Body of pancreas (tissue), 4 donors: ENCODE measurements at regions not wholly inside any gene's neighbourhood (a gene's known extent, or its start where the extent isn't known, plus 50 kb on each side); places are given as distances from the start of the nearest gene placed in this dataset.
A peak's percentile ranks its signal among the peaks of the same experiment; 100 is the strongest.
"Not testable (repeated sequence)": the region's sequence is repeated elsewhere in the genome, so short reads cannot be mapped to it uniquely, and the experiment has no call there.

Source experiments
- ATAC-seq: fragments of 150-250 bp; one replicate; pipeline ENCODE4 v1.9.1; 2016
- DNase-seq, 4 donors: peaks; one replicate each; pipeline ENCODE4 v3.0.0-alpha.2; 2019
- H3K27ac ChIP-seq, 4 donors: fragments of 200-600 bp; sonication (generic); 1 replicate in 3 of 4; 2 replicates in 1 of 4; pipeline versions ENCODE4 v1.5.1 to v1.6.1; 2016 to 2019; ENCODE audit warnings: mild to moderate bottlenecking in 1 of 4, mixed read lengths in 1 of 4, moderate library complexity in 1 of 4
- H3K27me3 ChIP-seq, 2 donors: fragments of 200-600 bp; sonication (generic); one replicate each; pipeline ENCODE4 v1.6.0; 2016; ENCODE audit warnings: mild to moderate bottlenecking in 1 of 2
- H3K36me3 ChIP-seq, 2 donors: fragments of 200-600 bp; sonication (generic); replicated peaks in 1 of 2; 2 replicates each; pipeline ENCODE4 v1.5.1; 2016; ENCODE audit warnings: low read depth in 2 of 2; ENCODE audit not compliant: insufficient read depth in 1 of 2
- H3K4me1 ChIP-seq: fragments of 200-600 bp; sonication (generic); one replicate; pipeline ENCODE4 v1.6.0; 2016
- H3K4me3 ChIP-seq, 2 donors: fragments of 200-600 bp; sonication (generic); 1 replicate in 1 of 2; 2 replicates in 1 of 2; pipeline ENCODE4 v1.5.1; 2016 to 2019
- H3K9me3 ChIP-seq, 3 donors: fragments of 200-600 bp; sonication (generic); 1 replicate in 2 of 3; 2 replicates in 1 of 3; pipeline ENCODE4 v1.5.1; 2016
- POLR2A ChIP-seq, 3 donors: fragments of 450-650 bp; IDR thresholded peaks; one replicate each; pipeline ENCODE4 v1.6.1; 2016; ENCODE audit warnings: antibody characterized with exemption in 3 of 3, mild to moderate bottlenecking in 2 of 3
- WGBS, 2 donors: methylation state at CpG; one replicate each; pipeline ENCODE4 v1.1.5; 2017; 5-methylcytosine and 5-hydroxymethylcytosine counted together
- intact Hi-C: fragments of 100-400 bp; cut with DNase I; formaldehyde crosslinking; loops from one replicate; pipeline ENCODE4 v1.15.1; 2023
- TF ChIP-seq, protein P1 (sequence below), 7 experiments: fragments of 450-650 bp in 4 of 7; fragments of 200-600 bp in 3 of 7; sonication (generic) in 3 of 7; IDR thresholded peaks; one replicate each; pipeline ENCODE4 v1.5.1; 2016 to 2019; ENCODE audit warnings: antibody characterized with exemption in 7 of 7

DNA sequence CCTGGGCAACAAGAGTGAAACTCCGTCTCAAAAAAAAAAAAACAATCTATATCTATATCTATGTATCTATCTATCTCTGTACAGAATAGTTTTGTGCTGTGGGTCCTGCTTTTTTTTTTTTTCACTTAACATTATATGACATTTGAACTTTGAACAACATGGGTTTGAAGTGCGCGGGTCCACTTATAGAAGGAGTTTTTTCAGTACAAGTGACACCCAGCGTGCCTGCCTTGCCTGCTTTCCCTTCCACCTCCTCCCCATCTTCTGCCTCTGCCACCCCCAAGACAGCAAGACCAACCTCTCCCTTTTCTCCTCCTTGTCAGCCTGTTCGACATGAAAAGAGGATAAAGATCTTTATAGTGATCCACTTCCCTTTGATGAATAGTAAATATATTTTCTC, 102.2 kb upstream of the KCNG1 start:
- Histone ChIP-seq H3K9me3 (no peaks in the 10 kb centered on the region), H3K4me3 (no peak overlapping the region), H3K36me3 (no peaks in the 10 kb centered on the region), H3K4me1 (peaks cover 31% of the 10 kb centered on the region), H3K27me3 (no peaks in the 10 kb centered on the region), H3K27ac (no peak overlapping the region)
- TF ChIP-seq, protein P1, sequence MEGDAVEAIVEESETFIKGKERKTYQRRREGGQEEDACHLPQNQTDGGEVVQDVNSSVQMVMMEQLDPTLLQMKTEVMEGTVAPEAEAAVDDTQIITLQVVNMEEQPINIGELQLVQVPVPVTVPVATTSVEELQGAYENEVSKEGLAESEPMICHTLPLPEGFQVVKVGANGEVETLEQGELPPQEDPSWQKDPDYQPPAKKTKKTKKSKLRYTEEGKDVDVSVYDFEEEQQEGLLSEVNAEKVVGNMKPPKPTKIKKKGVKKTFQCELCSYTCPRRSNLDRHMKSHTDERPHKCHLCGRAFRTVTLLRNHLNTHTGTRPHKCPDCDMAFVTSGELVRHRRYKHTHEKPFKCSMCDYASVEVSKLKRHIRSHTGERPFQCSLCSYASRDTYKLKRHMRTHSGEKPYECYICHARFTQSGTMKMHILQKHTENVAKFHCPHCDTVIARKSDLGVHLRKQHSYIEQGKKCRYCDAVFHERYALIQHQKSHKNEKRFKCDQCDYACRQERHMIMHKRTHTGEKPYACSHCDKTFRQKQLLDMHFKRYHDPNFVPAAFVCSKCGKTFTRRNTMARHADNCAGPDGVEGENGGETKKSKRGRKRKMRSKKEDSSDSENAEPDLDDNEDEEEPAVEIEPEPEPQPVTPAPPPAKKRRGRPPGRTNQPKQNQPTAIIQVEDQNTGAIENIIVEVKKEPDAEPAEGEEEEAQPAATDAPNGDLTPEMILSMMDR (IDR thresholded peaks at IDR 0.05): no peak
- TF ChIP-seq POLR2A (IDR thresholded peaks at IDR 0.05): no peak
- 65 to 72% methylated on average over 5 of the region's 5 CpGs for WGBS, 2 donors
- intact Hi-C loops: no loop called here
- DNase-seq: no peak
- no peak for ATAC-seq

DNA sequence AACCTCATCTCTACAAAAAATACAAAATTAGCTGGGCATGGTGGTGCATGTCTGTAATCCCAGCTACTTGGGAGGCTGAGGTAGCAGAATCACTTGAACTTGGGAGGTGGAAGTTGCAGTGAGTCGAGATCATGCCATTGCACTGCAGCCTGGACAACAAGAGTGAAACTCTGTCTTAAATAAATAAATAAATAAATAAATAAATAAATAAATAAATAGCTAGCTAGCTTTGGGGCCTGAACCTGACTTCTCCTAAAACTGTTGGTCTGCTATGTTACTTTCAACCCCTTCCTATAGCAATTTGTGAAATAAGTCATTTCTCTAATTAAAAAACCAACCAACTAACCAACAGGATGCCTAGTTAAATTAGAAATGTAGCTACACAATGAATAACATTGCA, 101.0 kb upstream of the KCNG1 start:
- peaks cover 32% of the 10 kb centered on the region for H3K4me1 ChIP-seq
- H3K27me3 ChIP-seq, intact Hi-C loops: not testable (repeated sequence)

DNA sequence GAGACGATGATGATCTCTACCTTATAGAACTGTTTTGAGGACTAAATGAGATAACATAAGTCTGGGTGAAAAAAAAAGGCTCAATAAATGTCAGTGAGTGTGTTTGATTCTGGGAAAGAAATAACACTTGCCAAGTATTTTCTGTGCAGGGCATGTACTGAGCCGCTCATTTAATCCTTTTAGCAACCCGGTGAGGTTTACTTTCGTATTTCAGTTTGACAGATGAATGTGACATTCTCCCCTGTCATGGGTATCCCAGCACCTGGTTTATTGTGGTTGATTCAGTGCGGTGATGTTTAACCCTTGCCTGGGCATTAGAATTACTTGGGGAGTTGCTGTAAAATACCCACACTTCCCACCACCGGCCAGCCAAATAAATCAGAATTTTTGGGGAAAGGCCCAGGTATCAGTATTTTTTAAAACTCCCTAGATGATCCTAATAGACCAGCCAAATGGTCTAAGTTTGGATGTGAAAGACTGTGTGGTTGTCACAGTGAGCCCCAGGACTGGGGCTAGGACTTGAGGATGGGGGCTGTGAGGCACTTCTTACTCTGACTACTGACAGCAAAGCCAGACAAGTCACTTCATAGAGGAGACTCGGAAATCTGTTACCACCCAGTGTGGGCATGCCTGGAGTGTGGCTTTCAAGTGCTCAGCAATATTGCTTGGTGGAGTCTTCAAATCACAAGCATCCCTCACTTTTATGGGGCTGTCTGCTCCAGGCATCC, 100.2 kb upstream of the KCNG1 start:
- peaks cover 32% of the 10 kb centered on the region for H3K4me1 ChIP-seq
- H3K27me3 ChIP-seq: no peaks in the 10 kb centered on the region
- no peak for TF ChIP-seq POLR2A (IDR thresholded peaks at IDR 0.05)
- TF ChIP-seq, protein P1 (IDR thresholded peaks at IDR 0.05): no peak
- DNase-seq: no peak
- WGBS, 2 donors: 24 to 29% methylated on average over 7 of the region's 7 CpGs
- peak overlapping the region in 1 of 4 donors; percentile 30 for H3K27ac ChIP-seq
- ATAC-seq: no peak
- H3K4me3 ChIP-seq: no peak overlapping the region
- H3K36me3 ChIP-seq: no peaks in the 10 kb centered on the region
- no peaks in the 10 kb centered on the region for H3K9me3 ChIP-seq
- intact Hi-C loops: no loop called here

More for the DNA sequence above, 101.0 kb upstream of the KCNG1 start:
- H3K9me3 ChIP-seq, H3K27ac ChIP-seq, H3K36me3 ChIP-seq, H3K4me3 ChIP-seq, DNase-seq, ATAC-seq: not testable (repeated sequence)
- WGBS, 2 donors: 88 to 95% methylated on average over 1 of the region's 1 CpG

DNA sequence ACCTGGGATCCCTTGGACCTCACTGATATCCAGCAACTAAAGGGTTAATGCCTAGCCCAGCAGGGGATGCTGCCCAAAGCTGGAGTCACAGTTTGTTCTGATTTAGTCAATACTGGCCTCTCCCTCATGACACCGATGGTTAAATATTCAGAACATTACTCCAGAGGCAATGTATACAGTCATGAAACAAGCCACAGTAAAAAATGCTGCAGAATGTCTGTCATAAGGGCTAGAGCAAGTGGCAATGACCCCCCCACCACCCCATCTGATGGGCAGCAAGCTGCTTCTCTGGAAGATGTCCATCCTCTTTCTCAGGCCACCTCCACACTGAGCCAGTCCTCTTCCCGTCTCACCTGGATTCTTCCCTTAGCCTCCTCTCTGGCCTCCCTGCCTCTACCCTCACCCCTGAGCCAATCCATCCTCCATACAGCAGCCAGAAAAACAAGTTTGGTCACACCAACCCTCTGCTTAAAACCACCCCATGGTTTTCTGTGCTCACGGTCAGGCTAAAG, 99.0 kb upstream of the KCNG1 start:
- Histone ChIP-seq H3K4me1 (peaks cover 32% of the 10 kb centered on the region), H3K27me3 (no peaks in the 10 kb centered on the region), H3K36me3 (no peaks in the 10 kb centered on the region), H3K9me3 (no peaks in the 10 kb centered on the region), H3K4me3 (no peak overlapping the region), H3K27ac (peak overlapping the region in 2 of 4 donors; percentile 33 to 52)
- ATAC-seq (peak; percentile 31), DNase-seq (no peak)
- 35 to 36% methylated on average over 3 of the region's 3 CpGs for WGBS, 2 donors
- intact Hi-C loops: no loop called here
- TF ChIP-seq, protein P1 (IDR thresholded peaks at IDR 0.05): no peak
- no peak for TF ChIP-seq POLR2A (IDR thresholded peaks at IDR 0.05)

DNA sequence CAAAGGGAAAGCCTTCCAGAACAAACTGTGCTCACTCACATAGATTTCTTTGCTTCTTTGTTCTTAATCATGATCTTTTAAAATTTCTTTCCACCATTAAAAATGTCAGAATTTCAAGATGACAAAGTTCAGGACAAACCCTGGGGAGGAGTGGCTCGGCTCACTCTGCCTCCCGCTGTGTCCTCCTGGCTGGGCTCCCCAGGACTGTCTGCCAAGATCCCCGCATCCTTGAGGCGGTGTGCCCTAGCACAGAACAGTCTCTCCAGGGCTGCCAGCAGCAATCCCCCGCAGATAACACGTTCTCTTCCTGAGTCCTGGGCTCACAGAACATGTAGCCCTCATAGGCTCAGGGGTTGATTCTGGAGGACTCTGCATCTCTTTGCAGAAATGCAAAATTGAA, 98.4 kb upstream of the KCNG1 start:
- peak; percentile 36 for ATAC-seq

More for the DNA sequence above, 98.4 kb upstream of the KCNG1 start:
- WGBS, 2 donors: 5 to 18% methylated on average over 6 of the region's 6 CpGs
- TF ChIP-seq POLR2A (IDR thresholded peaks at IDR 0.05): no peak
- TF ChIP-seq, protein P1 (IDR thresholded peaks at IDR 0.05): no peak
- Histone ChIP-seq H3K9me3 (no peaks in the 10 kb centered on the region), H3K27me3 (no peaks in the 10 kb centered on the region), H3K27ac (peak overlapping the region in 2 of 4 donors; percentile 33 to 52), H3K4me3 (no peak overlapping the region), H3K4me1 (peaks cover 32% of the 10 kb centered on the region), H3K36me3 (no peaks in the 10 kb centered on the region)
- intact Hi-C loops: no loop called here
- DNase-seq: no peak
